Large intestine (tissue), 3 donors: ENCODE measurements at regions not wholly inside any gene's neighbourhood (a gene's known extent, or its start where the extent isn't known, plus 50 kb on each side); places are given as distances from the start of the nearest gene placed in this dataset.
"Not testable (repeated sequence)": the region's sequence is repeated elsewhere in the genome, so short reads cannot be mapped to it uniquely, and the experiment has no call there.

Source experiments
- DNase-seq, 2 donors: peaks; one replicate each; pipeline versions ENCODE4 v3.0.0 to v3.0.0-alpha.2; 2013
- H3K27ac ChIP-seq: one replicate; pipeline ENCODE4 v1.5.1; 2013; ENCODE audit warnings: low read length
- H3K27me3 ChIP-seq: 2 replicates; pipeline ENCODE4 v1.6.1; 2013; ENCODE audit warnings: low read length; ENCODE audit not compliant: control insufficient read depth, insufficient read depth
- H3K36me3 ChIP-seq: 2 replicates; pipeline ENCODE4 v1.6.1; 2013; ENCODE audit warnings: low read length; ENCODE audit not compliant: control insufficient read depth, insufficient read depth
- H3K4me1 ChIP-seq: one replicate; pipeline ENCODE4 v1.6.1; 2013; ENCODE audit warnings: low read length; ENCODE audit not compliant: control insufficient read depth, insufficient read depth
- H3K4me3 ChIP-seq: one replicate; pipeline ENCODE4 v1.5.1; 2013; ENCODE audit warnings: low read length
- H3K9me3 ChIP-seq: one replicate; pipeline ENCODE4 v1.6.1; 2013; ENCODE audit warnings: mild to moderate bottlenecking, low read depth, low read length, moderate library complexity; ENCODE audit not compliant: control insufficient read depth
- WGBS: methylation state at CpG from one replicate; pipeline ENCODE4 v1.1.5; 2013; ENCODE audit warnings: low lambda C conversion rate; ENCODE audit not compliant: insufficient coverage; 5-methylcytosine and 5-hydroxymethylcytosine counted together

GRCh38 chr2:88996588-88996987 is 305.1 kb downstream of the RPIA start:
- H3K36me3 ChIP-seq, H3K27ac ChIP-seq, H3K4me1 ChIP-seq, H3K27me3 ChIP-seq, H3K9me3 ChIP-seq, H3K4me3 ChIP-seq, DNase-seq: not testable (repeated sequence)

- 100% methylated on average over 1 of the region's 10 CpGs for WGBS
- Histone ChIP-seq H3K27me3 (no peaks in the 10 kb centered on the region), H3K9me3 (no peaks in the 10 kb centered on the region), H3K27ac (no peak overlapping the region), H3K4me1 (no peaks in the 10 kb centered on the region), H3K36me3 (no peaks in the 10 kb centered on the region), H3K4me3 (no peak overlapping the region)
- DNase-seq = no peak
These were observed 307.9 kb downstream of the RPIA start for GRCh38 chr2:88999365-88999764.

- H3K27me3 ChIP-seq = no peaks in the 10 kb centered on the region
- no CpG with 5 or more reads among the region's 5 CpGs for WGBS
- H3K4me1 ChIP-seq = no peaks in the 10 kb centered on the region
- H3K4me3 ChIP-seq = no peak overlapping the region
- DNase-seq = no peak
- H3K9me3 ChIP-seq = no peaks in the 10 kb centered on the region
- no peak overlapping the region for H3K27ac ChIP-seq
- no peaks in the 10 kb centered on the region for H3K36me3 ChIP-seq
These were observed 308.8 kb downstream of the RPIA start for GRCh38 chr2:89000235-89000634.

GRCh38 chr2:89004238-89004637 is 312.8 kb downstream of the RPIA start:
- H3K27me3 ChIP-seq, H3K4me3 ChIP-seq, H3K36me3 ChIP-seq, H3K4me1 ChIP-seq, H3K9me3 ChIP-seq, H3K27ac ChIP-seq, DNase-seq: not testable (repeated sequence)
- no CpG with 5 or more reads among the region's 1 CpG for WGBS

GRCh38 chr2:89020566-89020965 is 329.1 kb downstream of the RPIA start:
- H3K27me3 ChIP-seq, DNase-seq, H3K4me3 ChIP-seq, H3K27ac ChIP-seq, H3K9me3 ChIP-seq, H3K4me1 ChIP-seq, H3K36me3 ChIP-seq: not testable (repeated sequence)
- WGBS = no CpG with 5 or more reads among the region's 4 CpGs

DNA sequence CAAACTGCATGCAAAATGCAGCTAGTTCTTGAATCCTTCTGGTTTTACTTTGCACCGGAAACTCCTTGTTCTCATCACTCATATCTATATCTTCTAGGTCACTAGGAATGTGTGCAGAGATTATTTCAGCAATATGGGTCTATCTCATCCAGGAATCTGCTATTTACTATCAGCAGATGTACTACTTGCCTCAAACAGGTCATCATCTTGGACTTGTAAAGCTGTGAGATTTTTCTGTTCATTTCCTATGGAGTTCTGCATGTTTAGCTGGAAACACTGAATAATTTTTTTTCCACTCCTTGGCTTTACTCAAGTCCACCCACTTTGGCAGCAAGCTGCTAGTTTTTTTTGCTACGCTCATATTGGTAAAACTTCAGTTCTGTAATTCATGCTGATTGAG is 334.8 kb downstream of the RPIA start:
- not testable (repeated sequence) for H3K9me3 ChIP-seq, H3K27ac ChIP-seq, H3K27me3 ChIP-seq, H3K36me3 ChIP-seq, H3K4me3 ChIP-seq, H3K4me1 ChIP-seq, DNase-seq
- 83% methylated on average over 1 of the region's 2 CpGs for WGBS

DNA sequence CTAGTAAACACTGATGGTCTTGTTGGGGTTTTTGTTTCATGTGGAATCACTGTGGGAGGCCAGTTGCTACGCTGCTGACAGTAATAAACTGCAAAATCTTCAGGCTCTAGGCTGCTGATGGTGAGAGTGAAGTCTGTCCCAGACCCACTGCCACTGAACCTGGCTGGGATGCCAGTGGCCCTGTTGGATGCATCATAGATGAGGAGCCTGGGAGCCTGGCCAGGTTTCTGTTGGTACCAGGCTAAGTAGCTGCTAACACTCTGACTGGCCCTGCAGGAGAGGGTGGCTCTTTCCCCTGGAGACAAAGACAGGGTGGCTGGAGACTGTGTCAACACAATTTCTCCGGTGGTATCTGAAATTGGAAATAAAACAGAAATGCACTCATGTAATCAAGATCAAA is 335.6 kb downstream of the RPIA start:
- whole genome bisulfite sequencing = no CpG with 5 or more reads among the region's 2 CpGs
- not testable (repeated sequence) for H3K4me1 ChIP-seq, H3K36me3 ChIP-seq, H3K27ac ChIP-seq, H3K9me3 ChIP-seq, H3K27me3 ChIP-seq, H3K4me3 ChIP-seq, DNase-seq

- not testable (repeated sequence) for H3K4me3 ChIP-seq, H3K27me3 ChIP-seq, DNase-seq, H3K27ac ChIP-seq, H3K36me3 ChIP-seq, H3K9me3 ChIP-seq, H3K4me1 ChIP-seq
- WGBS = no CpG with 5 or more reads among the region's 1 CpG
These were observed 336.1 kb downstream of the RPIA start for GRCh38 chr2:89027536-89027935.

- H3K27ac ChIP-seq, H3K9me3 ChIP-seq, H3K27me3 ChIP-seq, H3K4me1 ChIP-seq, H3K4me3 ChIP-seq, DNase-seq, H3K36me3 ChIP-seq: not testable (repeated sequence)
- WGBS = no CpG with 5 or more reads among the region's 4 CpGs
These were observed 337.8 kb downstream of the RPIA start for GRCh38 chr2:89029257-89029656.

GRCh38 chr2:89048138-89049066 is 356.9 kb downstream of the RPIA start:
- not testable (repeated sequence) for H3K36me3 ChIP-seq, H3K27ac ChIP-seq, H3K9me3 ChIP-seq, H3K4me3 ChIP-seq, H3K27me3 ChIP-seq, H3K4me1 ChIP-seq
- peak in 1 of 2 donors; percentile 3 for DNase-seq
- WGBS = no CpG with 5 or more reads among the region's 3 CpGs

GRCh38 chr2:89058616-89059015 is 367.1 kb downstream of the RPIA start:
- WGBS = no CpG with 5 or more reads among the region's 4 CpGs
- H3K4me3 ChIP-seq, H3K36me3 ChIP-seq, H3K27ac ChIP-seq, DNase-seq, H3K4me1 ChIP-seq, H3K27me3 ChIP-seq, H3K9me3 ChIP-seq: not testable (repeated sequence)
